ENCODE measurements at regions not wholly inside any gene's neighbourhood (a gene's known extent, or its start where the extent isn't known, plus 50 kb on each side); places are given as distances from the start of the nearest gene placed in this dataset.

- TF ChIP-seq CREB1 (IDR thresholded peaks at IDR 0.05): no peak
- TF ChIP-seq CREB1 (CRISPR knock-in tag; IDR thresholded peaks at IDR 0.05): no peak
- no peak for TF ChIP-seq ATF4 (CRISPR knock-in tag; IDR thresholded peaks at IDR 0.05)
- no peak for TF ChIP-seq MCM7 (IDR thresholded peaks at IDR 0.05)
- TF ChIP-seq BRF2 (IDR thresholded peaks at IDR 0.05; ENCODE audit: borderline replicate concordance, insufficient read depth, insufficient read length): no peak
- no peak for TF ChIP-seq NCOR1 (IDR thresholded peaks at IDR 0.05)
These were observed 127.2 kb downstream of the CD164 start (continued) for GRCh38 chr6:109255087-109255486.

GRCh38 chr6:109253366-109253765 is 128.9 kb downstream of the CD164 start:
- TF ChIP-seq ZFP30 (CRISPR knock-in tag; IDR thresholded peaks at IDR 0.05; ENCODE audit: borderline replicate concordance) (no peak), PBX2 (CRISPR knock-in tag; IDR thresholded peaks at IDR 0.05; ENCODE audit: low read depth) (no peak), PBX2 (tag; conservative IDR thresholded peaks at IDR 0.05; ENCODE audit: low read depth) (0 out of 2 replicates have a peak, but pooled peaks have one; percentile 6)
- Histone ChIP-seq H3K27ac (ENCODE audit: extremely low read depth, low read depth, low read length) (no peak overlapping the region), H3K9ac (ENCODE audit: insufficient read depth in 1 of 2, low read depth in 2 of 2, low read length in 2 of 2) (no peak overlapping the region), H3K4me2 (ENCODE audit: insufficient read depth, low read length) (no peak overlapping the region), H3K27me3 (ENCODE audit: control insufficient read depth in 2 of 2, insufficient read depth in 2 of 2, low read length in 2 of 2) (no peaks in the 10 kb centered on the region), H3K36me3 (ENCODE audit: control insufficient read depth, insufficient read depth, low read length) (no peaks in the 10 kb centered on the region), H2AFZ (ENCODE audit: low read depth, low read length) (no peak overlapping the region), H3K9me1 (ENCODE audit: control insufficient read depth, insufficient read depth, low read length) (no peaks in the 10 kb centered on the region), H3K4me3 (no peak overlapping the region), H3K9me3 (replicated peaks; ENCODE audit: control insufficient read depth, insufficient read depth, low read depth, low read length) (no peaks in the 10 kb centered on the region), H4K20me1 (replicated peaks; ENCODE audit: control insufficient read depth, insufficient read depth, low read length) (no peaks in the 10 kb centered on the region), H3K4me1 (replicated peaks in 1 of 2; ENCODE audit: control insufficient read depth in 2 of 2, insufficient read depth in 2 of 2, low read length in 2 of 2) (0 out of 5 replicates have a peak, but pooled peaks cover 3% of the 10 kb centered on the region in 2 experiments), H3K79me2 (ENCODE audit: control insufficient read depth, insufficient read depth, low read length) (no peaks in the 10 kb centered on the region)
- no peak for DNase-seq (ENCODE audit: extremely low read depth in 1 of 4, low spot score in 3 of 4)
- intact Hi-C loops (cut with micrococcal nuclease): no loop called here
- POLR2A ChIA-PET: no interaction called here
- CTCF ChIA-PET (ENCODE audit: low intra/inter-chr PET ratio): no interaction called here
- no TSS peak for BruUV-seq (replicated peaks)
- no peak for FAIRE-seq
- in situ Hi-C loops (cut with MboI): no loop called here
- no peak for ATAC-seq

Data from K562 (cell line).